Body of pancreas (tissue), 4 donors: ENCODE measurements at regions not wholly inside any gene's neighbourhood (a gene's known extent, or its start where the extent isn't known, plus 50 kb on each side); places are given as distances from the start of the nearest gene placed in this dataset.

Experiments used
- ATAC-seq: fragments of 150-250 bp; one replicate; pipeline ENCODE4 v1.9.1; 2016
- DNase-seq, 4 donors: peaks; one replicate each; pipeline ENCODE4 v3.0.0-alpha.2; 2019
- H3K27ac ChIP-seq, 4 donors: fragments of 200-600 bp; sonication (generic); 1 replicate in 3 of 4; 2 replicates in 1 of 4; pipeline versions ENCODE4 v1.5.1 to v1.6.1; 2016 to 2019; ENCODE audit warnings: mild to moderate bottlenecking in 1 of 4, mixed read lengths in 1 of 4, moderate library complexity in 1 of 4
- H3K27me3 ChIP-seq, 2 donors: fragments of 200-600 bp; sonication (generic); one replicate each; pipeline ENCODE4 v1.6.0; 2016; ENCODE audit warnings: mild to moderate bottlenecking in 1 of 2
- H3K36me3 ChIP-seq, 2 donors: fragments of 200-600 bp; sonication (generic); replicated peaks in 1 of 2; 2 replicates each; pipeline ENCODE4 v1.5.1; 2016; ENCODE audit warnings: low read depth in 2 of 2; ENCODE audit not compliant: insufficient read depth in 1 of 2
- H3K4me1 ChIP-seq: fragments of 200-600 bp; sonication (generic); one replicate; pipeline ENCODE4 v1.6.0; 2016
- H3K4me3 ChIP-seq, 2 donors: fragments of 200-600 bp; sonication (generic); 1 replicate in 1 of 2; 2 replicates in 1 of 2; pipeline ENCODE4 v1.5.1; 2016 to 2019
- H3K9me3 ChIP-seq, 3 donors: fragments of 200-600 bp; sonication (generic); 1 replicate in 2 of 3; 2 replicates in 1 of 3; pipeline ENCODE4 v1.5.1; 2016
- POLR2A ChIP-seq, 3 donors: fragments of 450-650 bp; IDR thresholded peaks; one replicate each; pipeline ENCODE4 v1.6.1; 2016; ENCODE audit warnings: antibody characterized with exemption in 3 of 3, mild to moderate bottlenecking in 2 of 3
- WGBS, 2 donors: methylation state at CpG; one replicate each; pipeline ENCODE4 v1.1.5; 2017; 5-methylcytosine and 5-hydroxymethylcytosine counted together
- intact Hi-C: fragments of 100-400 bp; cut with DNase I; formaldehyde crosslinking; loops from one replicate; pipeline ENCODE4 v1.15.1; 2023
- TF ChIP-seq, protein P1 (sequence below), 7 experiments: fragments of 450-650 bp in 4 of 7; fragments of 200-600 bp in 3 of 7; sonication (generic) in 3 of 7; IDR thresholded peaks; one replicate each; pipeline ENCODE4 v1.5.1; 2016 to 2019; ENCODE audit warnings: antibody characterized with exemption in 7 of 7

DNA sequence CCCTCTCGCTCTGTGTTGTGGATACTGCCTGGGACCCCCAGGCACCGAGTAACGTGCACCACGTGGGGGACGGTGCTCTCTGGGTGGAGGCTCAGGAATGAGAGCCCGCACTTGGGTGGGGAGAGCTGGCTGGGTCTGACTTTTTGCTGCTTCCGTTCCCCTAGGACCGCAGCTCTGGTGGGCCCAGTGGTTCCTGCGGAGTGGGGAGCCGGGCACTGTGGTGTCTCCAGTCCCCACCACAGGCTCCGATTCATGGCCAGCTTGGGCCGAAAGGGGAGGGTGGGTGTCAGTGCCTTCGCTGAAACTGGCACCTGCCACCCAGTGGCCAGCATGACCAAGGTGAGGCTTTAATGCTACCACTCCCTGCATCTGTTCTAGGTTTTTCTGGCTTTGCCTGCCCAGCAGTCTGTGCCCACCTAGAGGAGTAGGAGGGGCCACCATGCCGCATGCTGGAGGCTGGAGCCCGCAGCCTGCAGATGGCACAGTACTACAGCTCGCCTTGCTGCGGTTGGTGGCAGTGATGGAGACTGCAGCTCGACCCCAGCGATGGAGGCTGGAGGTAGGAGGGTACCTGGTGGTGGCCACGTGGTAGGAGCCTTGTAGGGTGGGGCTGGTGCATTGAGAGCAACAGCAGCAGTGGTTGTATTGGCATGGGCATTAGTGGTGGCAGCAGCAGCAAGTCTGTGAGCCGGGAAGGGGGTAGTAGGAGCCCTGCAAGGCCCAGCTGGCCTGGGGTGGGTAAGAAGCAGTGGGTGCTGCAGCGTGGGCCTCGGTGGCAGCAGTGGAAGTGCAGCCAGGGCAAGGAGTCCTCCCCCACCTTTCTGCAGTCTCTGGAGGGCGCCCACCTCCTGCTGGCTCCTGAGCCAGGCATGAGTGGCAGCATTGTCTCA is 118.8 kb upstream of the VPREB1 start:
- no peaks in the 10 kb centered on the region for H3K4me1 ChIP-seq
- 72 to 74% methylated on average over 16 to 24 of the region's 24 CpGs for WGBS, 2 donors
- H3K9me3 ChIP-seq: no peaks in the 10 kb centered on the region
- H3K4me3 ChIP-seq: no peak overlapping the region
- no peaks in the 10 kb centered on the region for H3K36me3 ChIP-seq
- no peak for ATAC-seq
- TF ChIP-seq, protein P1, sequence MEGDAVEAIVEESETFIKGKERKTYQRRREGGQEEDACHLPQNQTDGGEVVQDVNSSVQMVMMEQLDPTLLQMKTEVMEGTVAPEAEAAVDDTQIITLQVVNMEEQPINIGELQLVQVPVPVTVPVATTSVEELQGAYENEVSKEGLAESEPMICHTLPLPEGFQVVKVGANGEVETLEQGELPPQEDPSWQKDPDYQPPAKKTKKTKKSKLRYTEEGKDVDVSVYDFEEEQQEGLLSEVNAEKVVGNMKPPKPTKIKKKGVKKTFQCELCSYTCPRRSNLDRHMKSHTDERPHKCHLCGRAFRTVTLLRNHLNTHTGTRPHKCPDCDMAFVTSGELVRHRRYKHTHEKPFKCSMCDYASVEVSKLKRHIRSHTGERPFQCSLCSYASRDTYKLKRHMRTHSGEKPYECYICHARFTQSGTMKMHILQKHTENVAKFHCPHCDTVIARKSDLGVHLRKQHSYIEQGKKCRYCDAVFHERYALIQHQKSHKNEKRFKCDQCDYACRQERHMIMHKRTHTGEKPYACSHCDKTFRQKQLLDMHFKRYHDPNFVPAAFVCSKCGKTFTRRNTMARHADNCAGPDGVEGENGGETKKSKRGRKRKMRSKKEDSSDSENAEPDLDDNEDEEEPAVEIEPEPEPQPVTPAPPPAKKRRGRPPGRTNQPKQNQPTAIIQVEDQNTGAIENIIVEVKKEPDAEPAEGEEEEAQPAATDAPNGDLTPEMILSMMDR (IDR thresholded peaks at IDR 0.05): no peak
- no peak for DNase-seq
- no peak overlapping the region for H3K27ac ChIP-seq
- intact Hi-C loops: no loop called here
- peaks cover 0 to 4% of the 10 kb centered on the region in 2 donors for H3K27me3 ChIP-seq

DNA sequence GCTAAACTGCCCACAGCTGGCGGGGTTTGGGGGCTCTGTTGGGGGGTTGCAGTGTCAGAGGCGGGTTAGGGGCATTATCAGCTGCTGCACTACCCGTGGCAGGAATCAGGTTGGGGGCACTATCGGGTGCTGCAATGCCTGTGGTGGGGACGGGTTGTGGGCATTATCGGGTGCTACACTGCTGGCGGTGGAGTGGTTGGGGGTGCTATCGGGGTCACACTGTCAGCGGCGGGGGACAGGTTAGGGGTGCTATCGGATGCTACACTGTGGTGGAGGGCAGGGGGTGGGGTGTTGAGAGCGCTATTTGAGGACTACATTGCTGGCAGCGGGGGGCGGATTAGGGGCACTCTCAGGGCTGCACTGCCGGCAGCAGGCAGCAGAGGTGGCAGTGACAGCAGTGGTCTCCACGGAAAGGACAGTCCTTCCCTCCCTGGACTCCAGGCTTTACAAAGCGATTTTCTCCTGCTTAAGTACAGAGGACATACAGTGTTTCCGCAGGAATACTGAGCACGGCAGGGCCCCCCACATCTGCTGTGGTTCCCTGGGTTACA is 119.5 kb upstream of the VPREB1 start:
- H3K36me3 ChIP-seq: no peaks in the 10 kb centered on the region
- no peak overlapping the region for H3K4me3 ChIP-seq
- H3K27ac ChIP-seq: no peak overlapping the region
- no peaks in the 10 kb centered on the region for H3K9me3 ChIP-seq
- no peak for DNase-seq
- peaks cover 0 to 4% of the 10 kb centered on the region in 2 donors for H3K27me3 ChIP-seq
- 70 to 74% methylated on average over 12 to 18 of the region's 19 CpGs for WGBS, 2 donors
- no peak for ATAC-seq
- intact Hi-C loops: no loop called here
- TF ChIP-seq POLR2A (IDR thresholded peaks at IDR 0.05): no peak
- TF ChIP-seq, protein P1 (IDR thresholded peaks at IDR 0.05): no peak
- no peaks in the 10 kb centered on the region for H3K4me1 ChIP-seq

- Histone ChIP-seq H3K36me3 (no peaks in the 10 kb centered on the region), H3K4me1 (no peaks in the 10 kb centered on the region), H3K27me3 (peaks cover 0 to 4% of the 10 kb centered on the region in 2 donors), H3K27ac (no peak overlapping the region), H3K9me3 (no peaks in the 10 kb centered on the region), H3K4me3 (no peak overlapping the region)
- WGBS, 2 donors: 70 to 71% methylated on average over 10 of the region's 12 CpGs
- intact Hi-C loops: no loop called here
- DNase-seq (no peak), ATAC-seq (no peak)
- TF ChIP-seq, protein P1 (IDR thresholded peaks at IDR 0.05): no peak
- no peak for TF ChIP-seq POLR2A (IDR thresholded peaks at IDR 0.05)
Measured at GRCh38 chr22:22124374-22124773, 120.2 kb upstream of the VPREB1 start.

GRCh38 chr22:22123960-22124278 is 120.7 kb upstream of the VPREB1 start:
- 82 to 85% methylated on average over 15 of the region's 15 CpGs for WGBS, 2 donors
- H3K4me1 ChIP-seq: no peaks in the 10 kb centered on the region
- H3K27ac ChIP-seq: no peak overlapping the region
- peaks cover 0 to 4% of the 10 kb centered on the region in 2 donors for H3K27me3 ChIP-seq
- ATAC-seq (no peak), DNase-seq (no peak)
- intact Hi-C loops: no loop called here
- H3K4me3 ChIP-seq: no peak overlapping the region
- H3K36me3 ChIP-seq: no peaks in the 10 kb centered on the region
- no peaks in the 10 kb centered on the region for H3K9me3 ChIP-seq
- TF ChIP-seq, protein P1 (IDR thresholded peaks at IDR 0.05): no peak
- TF ChIP-seq POLR2A (IDR thresholded peaks at IDR 0.05): no peak
